HCT116 (cell line): ENCODE measurements at regions not wholly inside any gene's neighbourhood (a gene's known extent, or its start where the extent isn't known, plus 50 kb on each side); places are given as distances from the start of the nearest gene placed in this dataset.

Source experiments
- ATAC-seq: fragments of 200-7000 bp; cut with Tn5 transposase; 2 replicates; pipeline ENCODE4 v1.9.1; 2020; ENCODE audit warnings: mild to moderate bottlenecking, moderate library complexity
- BruUV-seq: library from RNA; stranded (reverse); fragments of 400-500 nt; replicated peaks from 2 replicates; lab custom pipeline; 2021; lab: Mats Ljungman, UMichigan
- CTCF ChIA-PET: fragments of 300-600 bp; sonication (Branson Sonifier 250); formaldehyde crosslinking; loops from one replicate; lab custom pipeline; 2021; ENCODE audit warnings: antibody characterized with exemption; lab: Charles Lee
- POLR2A ChIA-PET: fragments of 300-600, 350-600 bp; sonication (Branson Sonifier 250); formaldehyde crosslinking; loops from one replicate; lab custom pipeline; 2021; ENCODE audit warnings: antibody characterized with exemption; lab: Charles Lee
- RAD21 ChIA-PET, 2 experiments: fragments of 300-600 bp; sonication (Branson Sonifier 250); formaldehyde crosslinking; loops; one replicate each; lab custom pipeline; 2023; ENCODE audit warnings: low total read pairs in 2 of 2; ENCODE audit not compliant: uncharacterized antibody in 2 of 2, unreplicated experiment in 2 of 2, low non-redundant PET in 1 of 2; lab: Charles Lee
- DNase-seq: peaks from one replicate; pipeline ENCODE4 v3.0.0-alpha.2; 2010; ENCODE audit warnings: low read depth, low spot score
- H2AFZ ChIP-seq: fragments of 200-600 bp; shearing (Covaris generic), sonication (generic); 2 replicates; pipeline ENCODE4 v1.6.1; 2017; ENCODE audit warnings: low read depth, mixed run types, mixed read lengths, antibody characterized with exemption, low read length; ENCODE audit not compliant: poor library complexity, severe bottlenecking
- H3K27ac ChIP-seq: 2 replicates; pipeline ENCODE4 v1.5.1; 2012; ENCODE audit warnings: low read depth, low read length
- H3K27me3 ChIP-seq: fragments of 200-600 bp; sonication (generic); 2 replicates; pipeline ENCODE4 v1.6.1; 2016; ENCODE audit warnings: mixed run types, low read length, mixed read lengths; ENCODE audit not compliant: insufficient read depth
- H3K36me3 ChIP-seq, 2 experiments: fragments of 200-500 bp in 1 of 2; fragments of 200-600 bp in 1 of 2; sonication (Bioruptor generic) in 1 of 2; sonication (generic) in 1 of 2; 2 replicates each; pipeline versions ENCODE4 v1.5.1 to v1.6.1; 2014 to 2016; ENCODE audit warnings: low read length in 2 of 2, inconsistent platforms in 1 of 2, mixed read lengths in 1 of 2, mixed run types in 1 of 2; ENCODE audit not compliant: insufficient read depth in 2 of 2, control insufficient read depth in 1 of 2
- H3K4me1 ChIP-seq, 2 experiments: fragments of 200-600 bp in 1 of 2; sonication (generic) in 1 of 2; 2 replicates each; pipeline versions ENCODE4 v1.5.1 to v1.6.1; 2012 to 2017; ENCODE audit warnings: low read length in 2 of 2, inconsistent platforms in 1 of 2, mild to moderate bottlenecking in 1 of 2, mixed read lengths in 1 of 2, mixed run types in 1 of 2, moderate library complexity in 1 of 2; ENCODE audit not compliant: insufficient read depth in 2 of 2, control insufficient read depth in 1 of 2
- H3K4me2 ChIP-seq: fragments of 200-600 bp; sonication (generic); 2 replicates; pipeline ENCODE4 v1.6.1; 2017; ENCODE audit warnings: mixed run types, low read length, mixed read lengths
- H3K4me3 ChIP-seq, 2 experiments: fragments of 200-600 bp in 1 of 2; sonication (generic) in 1 of 2; replicated peaks in 1 of 2; 2 replicates each; pipeline ENCODE4 v1.5.1; 2011 to 2016; ENCODE audit warnings: low read length in 2 of 2, control low read depth in 1 of 2, low read depth in 1 of 2, mild to moderate bottlenecking in 1 of 2, mixed read lengths in 1 of 2, mixed run types in 1 of 2
- H3K79me2 ChIP-seq: fragments of 200-600 bp; sonication (generic); 2 replicates; pipeline ENCODE4 v1.6.1; 2017; ENCODE audit warnings: mild to moderate bottlenecking, mixed run types, low read length, moderate library complexity, mixed read lengths; ENCODE audit not compliant: insufficient read depth
- H3K9ac ChIP-seq: fragments of 200-600 bp; sonication (generic); 2 replicates; pipeline ENCODE4 v1.6.1; 2016; ENCODE audit warnings: low read length, mixed read lengths
- H3K9me2 ChIP-seq: fragments of 200-600 bp; sonication (generic), shearing (Covaris generic); 2 replicates; pipeline ENCODE4 v1.6.1; 2017; ENCODE audit warnings: mixed run types, mild to moderate bottlenecking, moderate library complexity; ENCODE audit not compliant: insufficient read depth
- H3K9me3 ChIP-seq, 2 experiments: fragments of 200-500 bp in 1 of 2; fragments of 200-600 bp in 1 of 2; sonication (Bioruptor generic) in 1 of 2; sonication (generic) in 1 of 2; 2 replicates each; pipeline ENCODE4 v1.6.1; 2014 to 2017; ENCODE audit warnings: low read length in 2 of 2, mixed read lengths in 2 of 2, inconsistent platforms in 1 of 2, low read depth in 1 of 2, mild to moderate bottlenecking in 1 of 2, mixed run types in 1 of 2, moderate library complexity in 1 of 2; ENCODE audit not compliant: control insufficient read depth in 1 of 2, insufficient read depth in 1 of 2
- H4K20me1 ChIP-seq: fragments of 200-600 bp; sonication (generic), shearing (Covaris generic); 2 replicates; pipeline ENCODE4 v1.6.1; 2017; ENCODE audit warnings: mixed run types, mild to moderate bottlenecking, moderate library complexity; ENCODE audit not compliant: insufficient read depth
- ATF3 ChIP-seq: IDR thresholded peaks from 2 replicates; pipeline ENCODE4 v1.6.1; 2012
- CBX3 ChIP-seq: IDR thresholded peaks from 2 replicates; pipeline ENCODE4 v1.6.1; 2012; ENCODE audit warnings: low read depth
- CEBPB ChIP-seq: IDR thresholded peaks from 2 replicates; pipeline ENCODE4 v1.6.1; 2012; ENCODE audit warnings: low read depth
- CTCF ChIP-seq, 3 experiments: fragments of 200-600 bp in 1 of 3; sonication (generic) in 1 of 3; IDR thresholded peaks in 2 of 3; conservative IDR thresholded peaks in 1 of 3; 2 replicates each; pipeline ENCODE4 v1.5.1; 2012 to 2017; ENCODE audit warnings: low read depth in 2 of 3, low read length in 2 of 3, antibody characterized with exemption in 1 of 3, borderline replicate concordance in 1 of 3, control low read depth in 1 of 3, mild to moderate bottlenecking in 1 of 3, mixed read lengths in 1 of 3, mixed run types in 1 of 3, moderate library complexity in 1 of 3; ENCODE audit not compliant: insufficient read depth in 1 of 3
- EGR1 ChIP-seq: IDR thresholded peaks from 2 replicates; pipeline ENCODE4 v1.6.1; 2012; ENCODE audit warnings: low read depth
- ELF1 ChIP-seq: IDR thresholded peaks from 2 replicates; pipeline ENCODE4 v1.6.1; 2012; ENCODE audit warnings: low read depth, borderline replicate concordance
- EZH2 ChIP-seq: fragments of 200-600 bp; sonication (generic); IDR thresholded peaks from 2 replicates; pipeline ENCODE4 v1.6.1; 2017; ENCODE audit warnings: antibody characterized with exemption, mixed run types
- EZH2phosphoT487 ChIP-seq: fragments of 200-600 bp; IDR thresholded peaks from 2 replicates; pipeline ENCODE4 v1.6.1; 2018; ENCODE audit warnings: antibody characterized with exemption, borderline replicate concordance
- FOSL1 ChIP-seq: IDR thresholded peaks from 2 replicates; pipeline ENCODE4 v1.6.1; 2012; ENCODE audit warnings: low read depth
- JUND ChIP-seq: IDR thresholded peaks from 2 replicates; pipeline ENCODE4 v1.6.1; 2012
- POLR2A ChIP-seq: IDR thresholded peaks from 2 replicates; pipeline ENCODE4 v1.7.0; 2011; ENCODE audit warnings: borderline replicate concordance; ENCODE audit not compliant: insufficient read depth, insufficient read length; ENCODE audit errors: extremely low read depth
- POLR2AphosphoS5 ChIP-seq: IDR thresholded peaks from 2 replicates; pipeline ENCODE4 v1.6.1; 2011; ENCODE audit warnings: mild to moderate bottlenecking, low read depth, low read length, moderate library complexity
- SIN3A ChIP-seq: IDR thresholded peaks from 2 replicates; pipeline ENCODE4 v1.6.1; 2012; ENCODE audit warnings: low read depth
- SP1 ChIP-seq: IDR thresholded peaks from 2 replicates; pipeline ENCODE4 v1.6.1; 2012; ENCODE audit warnings: low read depth
- SRF ChIP-seq: IDR thresholded peaks from 2 replicates; pipeline ENCODE4 v1.6.1; 2012; ENCODE audit warnings: low read depth
- TCF7L2 ChIP-seq: IDR thresholded peaks from 2 replicates; pipeline ENCODE4 v1.7.0; 2011; ENCODE audit warnings: borderline replicate concordance, inconsistent platforms; ENCODE audit not compliant: insufficient read depth, insufficient read length; ENCODE audit errors: extremely low read depth
- YY1 ChIP-seq: IDR thresholded peaks from 2 replicates; pipeline ENCODE4 v1.6.1; 2011; ENCODE audit warnings: low read length, low read depth, moderate library complexity, mild to moderate bottlenecking; ENCODE audit not compliant: insufficient replicate concordance; ENCODE audit errors: extremely low read depth
- ZFX ChIP-seq: fragments of 450-650 bp; IDR thresholded peaks from 2 replicates; pipeline ENCODE4 v1.6.1; 2017
- ZNF274 ChIP-seq: fragments of 200-500 bp; sonication (Bioruptor generic); IDR thresholded peaks from 2 replicates; pipeline ENCODE4 v1.6.1; 2014; ENCODE audit warnings: mild to moderate bottlenecking, low read depth, low read length, inconsistent platforms
- intact Hi-C: fragments of 100-400 bp; cut with micrococcal nuclease; formaldehyde crosslinking; loops from 2 replicates; pipeline ENCODE4 v1.10.0; 2022
- TF ChIP-seq, protein P1 (sequence below): IDR thresholded peaks from 2 replicates; pipeline ENCODE4 v1.6.1; 2011; ENCODE audit warnings: mild to moderate bottlenecking, low read length, moderate library complexity; ENCODE audit not compliant: insufficient replicate concordance; ENCODE audit errors: extremely low read depth

GRCh38 chr3:189094539-189094938 is 77.2 kb upstream of the TPRG1 start:
- DNase-seq (no peak), ATAC-seq (no peak)
- CTCF ChIA-PET: no interaction called here
- POLR2A ChIA-PET: no interaction called here
- intact Hi-C loops: no loop called here
- H3K36me3 ChIP-seq: no peaks in the 10 kb centered on the region
- BruUV-seq: no TSS peak
- H3K27ac ChIP-seq: no peak overlapping the region
- H4K20me1 ChIP-seq: no peaks in the 10 kb centered on the region
- H3K9ac ChIP-seq: no peak overlapping the region
- RAD21 ChIA-PET: no interaction called here
- no peaks in the 10 kb centered on the region for H3K4me1 ChIP-seq
- no peak overlapping the region for H3K4me2 ChIP-seq
- TF ChIP-seq CEBPB: no peak
- no peak for TF ChIP-seq SIN3A
- no peak for TF ChIP-seq TCF7L2
- TF ChIP-seq JUND: no peak
- H3K9me2 ChIP-seq: no peaks in the 10 kb centered on the region
- H3K9me3 ChIP-seq: no peaks in the 10 kb centered on the region
- H3K4me3 ChIP-seq: no peak overlapping the region
- no peak overlapping the region for H2AFZ ChIP-seq
- H3K27me3 ChIP-seq: no peaks in the 10 kb centered on the region
- no peaks in the 10 kb centered on the region for H3K79me2 ChIP-seq

- no peak for ATAC-seq
- no peaks in the 10 kb centered on the region for H3K9me2 ChIP-seq
- H2AFZ ChIP-seq: no peak overlapping the region
- no peaks in the 10 kb centered on the region for H3K9me3 ChIP-seq
- no peaks in the 10 kb centered on the region for H3K36me3 ChIP-seq
- CTCF ChIA-PET: no interaction called here
- no peaks in the 10 kb centered on the region for H3K4me1 ChIP-seq
- no TSS peak for BruUV-seq
- RAD21 ChIA-PET: no interaction called here
- H3K79me2 ChIP-seq: no peaks in the 10 kb centered on the region
- H3K4me2 ChIP-seq: no peak overlapping the region
- intact Hi-C loops: no loop called here
- no peak overlapping the region for H3K4me3 ChIP-seq
- TF ChIP-seq EZH2 (no peak), JUND (no peak), ZNF274 (no peak), CTCF (IDR thresholded peaks at IDR 0.05 in 2 of 3, conservative IDR thresholded peaks at IDR 0.05 in 1 of 3; ENCODE audit: borderline replicate concordance in 1 of 3, insufficient read depth in 1 of 3, low read depth in 2 of 3, low read length in 2 of 3) (no peak), SP1 (no peak), ATF3 (no peak), SIN3A (no peak), CBX3 (no peak), EGR1 (no peak), EZH2phosphoT487 (no peak), POLR2A (no peak), FOSL1 (no peak), POLR2AphosphoS5 (no peak), ELF1 (no peak), TCF7L2 (no peak), SRF (no peak), ZFX (no peak), YY1 (no peak)
- TF ChIP-seq, protein P1, sequence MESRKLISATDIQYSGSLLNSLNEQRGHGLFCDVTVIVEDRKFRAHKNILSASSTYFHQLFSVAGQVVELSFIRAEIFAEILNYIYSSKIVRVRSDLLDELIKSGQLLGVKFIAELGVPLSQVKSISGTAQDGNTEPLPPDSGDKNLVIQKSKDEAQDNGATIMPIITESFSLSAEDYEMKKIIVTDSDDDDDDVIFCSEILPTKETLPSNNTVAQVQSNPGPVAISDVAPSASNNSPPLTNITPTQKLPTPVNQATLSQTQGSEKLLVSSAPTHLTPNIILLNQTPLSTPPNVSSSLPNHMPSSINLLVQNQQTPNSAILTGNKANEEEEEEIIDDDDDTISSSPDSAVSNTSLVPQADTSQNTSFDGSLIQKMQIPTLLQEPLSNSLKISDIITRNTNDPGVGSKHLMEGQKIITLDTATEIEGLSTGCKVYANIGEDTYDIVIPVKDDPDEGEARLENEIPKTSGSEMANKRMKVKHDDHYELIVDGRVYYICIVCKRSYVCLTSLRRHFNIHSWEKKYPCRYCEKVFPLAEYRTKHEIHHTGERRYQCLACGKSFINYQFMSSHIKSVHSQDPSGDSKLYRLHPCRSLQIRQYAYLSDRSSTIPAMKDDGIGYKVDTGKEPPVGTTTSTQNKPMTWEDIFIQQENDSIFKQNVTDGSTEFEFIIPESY: no peak
- TF ChIP-seq, all 23 proteins: peak for 0
- H3K9ac ChIP-seq: no peak overlapping the region
- no peaks in the 10 kb centered on the region for H4K20me1 ChIP-seq
- no peak for DNase-seq
- POLR2A ChIA-PET: no interaction called here
- H3K27me3 ChIP-seq: no peaks in the 10 kb centered on the region
- H3K27ac ChIP-seq: no peak overlapping the region
Measured at GRCh38 chr3:189096092-189096491, 75.7 kb upstream of the TPRG1 start.
